ENCODE measurements at regions not wholly inside any gene's neighbourhood (a gene's known extent, or its start where the extent isn't known, plus 50 kb on each side); places are given as distances from the start of the nearest gene placed in this dataset.
"Not testable (repeated sequence)": the region's sequence is repeated elsewhere in the genome, so short reads cannot be mapped to it uniquely, and the experiment has no call there.

- Mint-ChIP-seq H3K27ac (no peak overlapping the region), H3K4me3 (no peak overlapping the region), H3K36me3 (ENCODE audit: low read depth) (no peaks in the 10 kb centered on the region), H3K27me3 (ENCODE audit: insufficient read depth) (no peaks in the 10 kb centered on the region), H3K9me3 (peaks cover 6% of the 10 kb centered on the region), H3K4me1 (ENCODE audit: low read depth) (no peaks in the 10 kb centered on the region)
- intact Hi-C loops (cut with micrococcal nuclease) = no loop called here
- DNase-seq (ENCODE audit: low spot score) = no peak
Measured at GRCh38 chrX:77276742-77277141, 170.4 kb upstream of the FGF16 start.

GRCh38 chrX:77277911-77278310 lies 169.3 kb upstream of the FGF16 start:
- Mint-ChIP-seq H3K36me3 (ENCODE audit: low read depth) (no peaks in the 10 kb centered on the region), H3K4me3 (no peak overlapping the region), H3K9me3 (peaks cover 6% of the 10 kb centered on the region), H3K27me3 (ENCODE audit: insufficient read depth) (no peaks in the 10 kb centered on the region), H3K27ac (no peak overlapping the region), H3K4me1 (ENCODE audit: low read depth) (no peaks in the 10 kb centered on the region)
- DNase-seq (ENCODE audit: low spot score) = no peak
- intact Hi-C loops (cut with micrococcal nuclease) = no loop called here

GRCh38 chrX:77279373-77279772 lies 167.8 kb upstream of the FGF16 start:
- H3K4me3 Mint-ChIP-seq; intact Hi-C loops (cut with micrococcal nuclease); H3K4me1 Mint-ChIP-seq (ENCODE audit: low read depth); H3K36me3 Mint-ChIP-seq (ENCODE audit: low read depth); H3K27me3 Mint-ChIP-seq (ENCODE audit: insufficient read depth); DNase-seq (ENCODE audit: low spot score); H3K9me3 Mint-ChIP-seq; H3K27ac Mint-ChIP-seq: not testable (repeated sequence)

- Mint-ChIP-seq H3K4me3 (no peak overlapping the region), H3K27me3 (ENCODE audit: insufficient read depth) (no peaks in the 10 kb centered on the region), H3K36me3 (ENCODE audit: low read depth) (no peaks in the 10 kb centered on the region), H3K9me3 (peaks cover 6% of the 10 kb centered on the region), H3K4me1 (ENCODE audit: low read depth) (no peaks in the 10 kb centered on the region), H3K27ac (no peak overlapping the region)
- no peak for DNase-seq (ENCODE audit: low spot score)
- intact Hi-C loops (cut with micrococcal nuclease) = no loop called here
Measured at GRCh38 chrX:77293331-77293995, 153.7 kb upstream of the FGF16 start.

GRCh38 chrX:77298296-77298695 lies 148.9 kb upstream of the FGF16 start:
- Mint-ChIP-seq H3K4me3 (no peak overlapping the region), H3K27ac (no peak overlapping the region), H3K9me3 (peaks cover 8% of the 10 kb centered on the region), H3K27me3 (ENCODE audit: insufficient read depth) (no peaks in the 10 kb centered on the region), H3K36me3 (ENCODE audit: low read depth) (no peaks in the 10 kb centered on the region), H3K4me1 (ENCODE audit: low read depth) (no peaks in the 10 kb centered on the region)
- intact Hi-C loops (cut with micrococcal nuclease) = no loop called here
- DNase-seq (ENCODE audit: low spot score) = no peak

- no peaks in the 10 kb centered on the region for H3K27me3 Mint-ChIP-seq (ENCODE audit: insufficient read depth)
- H3K4me1 Mint-ChIP-seq (ENCODE audit: low read depth) = no peaks in the 10 kb centered on the region
- DNase-seq (ENCODE audit: low spot score) = no peak
- H3K9me3 Mint-ChIP-seq = peaks cover 8% of the 10 kb centered on the region
- no peaks in the 10 kb centered on the region for H3K36me3 Mint-ChIP-seq (ENCODE audit: low read depth)
- intact Hi-C loops (cut with micrococcal nuclease) = no loop called here
- H3K27ac Mint-ChIP-seq = no peak overlapping the region
- H3K4me3 Mint-ChIP-seq = no peak overlapping the region
Measured at GRCh38 chrX:77298790-77299189, 148.4 kb upstream of the FGF16 start.

- Mint-ChIP-seq H3K4me1 (ENCODE audit: low read depth) (no peaks in the 10 kb centered on the region), H3K4me3 (no peak overlapping the region), H3K27me3 (ENCODE audit: insufficient read depth) (no peaks in the 10 kb centered on the region), H3K36me3 (ENCODE audit: low read depth) (no peaks in the 10 kb centered on the region), H3K9me3 (peaks cover 3% of the 10 kb centered on the region), H3K27ac (no peak overlapping the region)
- no peak for DNase-seq (ENCODE audit: low spot score)
- intact Hi-C loops (cut with micrococcal nuclease) = no loop called here
Measured at GRCh38 chrX:77299549-77299948, 147.6 kb upstream of the FGF16 start.

GRCh38 chrX:77342004-77342403 lies 105.2 kb upstream of the FGF16 start:
- intact Hi-C loops (cut with micrococcal nuclease) = no loop called here
- H3K36me3 Mint-ChIP-seq (ENCODE audit: low read depth) = no peaks in the 10 kb centered on the region
- H3K4me3 Mint-ChIP-seq = no peak overlapping the region
- H3K9me3 Mint-ChIP-seq = no peaks in the 10 kb centered on the region
- H3K27me3 Mint-ChIP-seq (ENCODE audit: insufficient read depth) = peaks cover 2% of the 10 kb centered on the region
- no peaks in the 10 kb centered on the region for H3K4me1 Mint-ChIP-seq (ENCODE audit: low read depth)
- no peak for DNase-seq (ENCODE audit: low spot score)
- no peak overlapping the region for H3K27ac Mint-ChIP-seq

- H3K4me3 Mint-ChIP-seq = no peak overlapping the region
- H3K9me3 Mint-ChIP-seq = no peaks in the 10 kb centered on the region
- no peak overlapping the region for H3K27ac Mint-ChIP-seq
- no peaks in the 10 kb centered on the region for H3K27me3 Mint-ChIP-seq (ENCODE audit: insufficient read depth)
- intact Hi-C loops (cut with micrococcal nuclease) = no loop called here
- no peak for DNase-seq (ENCODE audit: low spot score)
- no peaks in the 10 kb centered on the region for H3K4me1 Mint-ChIP-seq (ENCODE audit: low read depth)
- no peaks in the 10 kb centered on the region for H3K36me3 Mint-ChIP-seq (ENCODE audit: low read depth)
Measured at GRCh38 chrX:77346859-77347258, 100.3 kb upstream of the FGF16 start.

GRCh38 chrX:77347572-77347971 lies 99.6 kb upstream of the FGF16 start:
- no peaks in the 10 kb centered on the region for H3K27me3 Mint-ChIP-seq (ENCODE audit: insufficient read depth)
- H3K9me3 Mint-ChIP-seq = no peaks in the 10 kb centered on the region
- no peak for DNase-seq (ENCODE audit: low spot score)
- no peaks in the 10 kb centered on the region for H3K4me1 Mint-ChIP-seq (ENCODE audit: low read depth)
- no peak overlapping the region for H3K4me3 Mint-ChIP-seq
- no peak overlapping the region for H3K27ac Mint-ChIP-seq
- intact Hi-C loops (cut with micrococcal nuclease) = no loop called here
- no peaks in the 10 kb centered on the region for H3K36me3 Mint-ChIP-seq (ENCODE audit: low read depth)

- intact Hi-C loops (cut with micrococcal nuclease) = no loop called here
- no peak overlapping the region for H3K27ac Mint-ChIP-seq
- no peaks in the 10 kb centered on the region for H3K36me3 Mint-ChIP-seq (ENCODE audit: low read depth)
- no peaks in the 10 kb centered on the region for H3K9me3 Mint-ChIP-seq
- no peak overlapping the region for H3K4me3 Mint-ChIP-seq
- peaks cover 2% of the 10 kb centered on the region for H3K27me3 Mint-ChIP-seq (ENCODE audit: insufficient read depth)
- no peaks in the 10 kb centered on the region for H3K4me1 Mint-ChIP-seq (ENCODE audit: low read depth)
- no peak for DNase-seq (ENCODE audit: low spot score)
Measured at GRCh38 chrX:77389891-77390290, 57.3 kb upstream of the FGF16 start.

GRCh38 chrX:77390365-77390764 lies 56.8 kb upstream of the FGF16 start:
- H3K4me3 Mint-ChIP-seq; H3K27ac Mint-ChIP-seq; H3K4me1 Mint-ChIP-seq (ENCODE audit: low read depth); intact Hi-C loops (cut with micrococcal nuclease); H3K27me3 Mint-ChIP-seq (ENCODE audit: insufficient read depth); DNase-seq (ENCODE audit: low spot score); H3K36me3 Mint-ChIP-seq (ENCODE audit: low read depth); H3K9me3 Mint-ChIP-seq: not testable (repeated sequence)

GRCh38 chrX:77396781-77397180 lies 50.4 kb upstream of the FGF16 start:
- intact Hi-C loops (cut with micrococcal nuclease) = no loop called here
- H3K27ac Mint-ChIP-seq = no peak overlapping the region
- H3K27me3 Mint-ChIP-seq (ENCODE audit: insufficient read depth) = peaks cover 2% of the 10 kb centered on the region
- H3K9me3 Mint-ChIP-seq = no peaks in the 10 kb centered on the region
- no peaks in the 10 kb centered on the region for H3K36me3 Mint-ChIP-seq (ENCODE audit: low read depth)
- no peaks in the 10 kb centered on the region for H3K4me1 Mint-ChIP-seq (ENCODE audit: low read depth)
- H3K4me3 Mint-ChIP-seq = no peak overlapping the region
- no peak for DNase-seq (ENCODE audit: low spot score)

Measured in activated T-helper 1 cell treated with anti-CD3 and anti-CD28 coated beads, Interleukin-12 subunit alpha, Interleukin-12 subunit beta, Interleukin-2, Interleukin-4 antibody, amounts not matched to agents 30 ng/mL and 10 ng/mL and 1 ng/mL, durations not matched to agents 14 hours and 24 hours and 36 hours (primary cell).